MCF 10A (cell line): ENCODE measurements at regions not wholly inside any gene's neighbourhood (a gene's known extent, or its start where the extent isn't known, plus 50 kb on each side); places are given as distances from the start of the nearest gene placed in this dataset.

Experiments
- BruUV-seq: library from RNA; stranded (reverse); fragments of 400-500 nt; replicated peaks from 2 replicates; lab custom pipeline; 2021; lab: Mats Ljungman, UMichigan
- CTCF ChIA-PET: fragments of 300-600 bp; sonication (Branson Sonifier 250); formaldehyde crosslinking; extraction: SDS; loops from one replicate; lab custom pipeline; 2021; ENCODE audit warnings: antibody characterized with exemption, inconsistent platforms; lab: Yijun Ruan, JAX
- POLR2A ChIA-PET: fragments of 300-600, 350-650 bp; sonication (Branson Sonifier 250); formaldehyde crosslinking; extraction: SDS; loops from one replicate; lab custom pipeline; 2020; ENCODE audit warnings: antibody characterized with exemption, inconsistent platforms; lab: Yijun Ruan, JAX
- DNase-seq: peaks from one replicate; pipeline ENCODE4 v3.0.0-alpha.2; 2018; ENCODE audit not compliant: unreplicated experiment
- H3K27ac Mint-ChIP-seq: one replicate; pipeline ENCODE4 v1.8.0; 2022; ENCODE audit warnings: mild to moderate bottlenecking, low read depth, mixed read lengths; ENCODE audit not compliant: unreplicated experiment
- H3K27me3 Mint-ChIP-seq: one replicate; pipeline ENCODE4 v1.8.0; 2022; ENCODE audit warnings: mixed read lengths; ENCODE audit not compliant: insufficient read depth, unreplicated experiment
- H3K36me3 Mint-ChIP-seq: one replicate; pipeline ENCODE4 v1.8.0; 2022; ENCODE audit warnings: mild to moderate bottlenecking, moderate library complexity, mixed read lengths; ENCODE audit not compliant: insufficient read depth, unreplicated experiment
- H3K4me1 Mint-ChIP-seq: one replicate; pipeline ENCODE4 v1.8.0; 2022; ENCODE audit warnings: mixed read lengths; ENCODE audit not compliant: insufficient read depth, unreplicated experiment
- H3K4me3 Mint-ChIP-seq: one replicate; pipeline ENCODE4 v1.8.0; 2022; ENCODE audit warnings: mild to moderate bottlenecking, moderate library complexity, mixed read lengths; ENCODE audit not compliant: unreplicated experiment
- H3K9me3 Mint-ChIP-seq: one replicate; pipeline ENCODE4 v1.8.0; 2022; ENCODE audit warnings: mixed read lengths; ENCODE audit not compliant: unreplicated experiment
- CTCF ChIP-seq: fragments of 200-600 bp; IDR thresholded peaks from one replicate; pipeline ENCODE4 v1.8.0; 2022; ENCODE audit warnings: antibody characterized with exemption, mild to moderate bottlenecking; ENCODE audit not compliant: unreplicated experiment
- intact Hi-C: fragments of 100-400 bp; cut with micrococcal nuclease; formaldehyde crosslinking; loops from 2 replicates; pipeline ENCODE4 v1.14.1; 2022

DNA sequence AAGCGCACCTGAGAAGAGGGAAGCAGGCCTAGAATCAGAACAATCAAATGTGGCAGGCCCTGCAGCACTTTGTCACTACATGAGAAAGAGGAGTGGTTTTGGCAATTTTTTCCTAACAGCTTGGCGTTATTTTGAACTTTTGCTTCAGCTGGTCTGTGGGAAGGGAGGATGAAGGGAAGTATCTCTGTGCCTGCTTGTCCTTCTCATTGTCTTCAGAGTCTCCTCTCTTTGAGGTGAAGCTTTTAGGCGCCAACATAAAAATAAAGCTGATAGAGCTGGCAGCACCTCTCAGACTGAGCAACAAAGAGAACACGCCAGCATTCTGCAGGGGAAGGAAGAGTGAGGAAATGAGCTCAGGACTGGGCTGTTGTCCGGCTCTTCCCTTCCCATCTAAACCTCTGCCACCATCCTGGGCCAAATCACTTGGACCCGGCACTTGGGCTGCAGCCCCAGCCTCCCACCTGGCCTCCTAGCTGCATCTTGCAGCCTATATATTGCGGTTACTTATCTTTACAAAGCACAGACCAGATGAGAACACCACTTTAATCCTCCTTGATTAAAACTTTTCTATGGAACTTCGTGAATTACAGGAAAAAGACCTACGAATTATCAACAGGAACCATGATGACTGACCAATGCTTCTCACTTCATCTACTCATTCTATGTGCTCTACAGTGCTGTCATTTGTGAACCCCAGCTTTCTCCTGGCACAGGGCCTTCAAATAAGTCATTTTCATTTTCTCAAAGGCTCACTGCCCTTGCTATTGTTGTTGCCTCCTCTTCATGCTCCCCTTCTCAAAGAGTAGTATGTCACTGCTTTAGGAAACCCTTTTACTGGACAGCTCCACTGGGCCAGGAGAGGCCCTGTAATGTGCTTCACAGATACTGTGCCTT is 476.4 kb upstream of the HS3ST1 start:
- H3K27me3 Mint-ChIP-seq: no peaks in the 10 kb centered on the region
- H3K4me3 Mint-ChIP-seq: no peak overlapping the region
- CTCF ChIA-PET: interaction anchor here (0.5 to 0.9 kb wide), 2 partner anchors 48 to 120 kb away, joined by 3 read pairs; no protein-coding TSS in a partner anchor
- H3K4me1 Mint-ChIP-seq: peaks cover 5% of the 10 kb centered on the region
- intact Hi-C loops: no loop called here
- H3K9me3 Mint-ChIP-seq: no peaks in the 10 kb centered on the region
- DNase-seq: no peak
- no peak overlapping the region for H3K27ac Mint-ChIP-seq
- TF ChIP-seq CTCF: no peak
- POLR2A ChIA-PET: no interaction called here
- BruUV-seq: no TSS peak
- no peaks in the 10 kb centered on the region for H3K36me3 Mint-ChIP-seq

- no peak overlapping the region for H3K27ac Mint-ChIP-seq
- H3K4me3 Mint-ChIP-seq: no peak overlapping the region
- peaks cover 3% of the 10 kb centered on the region for H3K9me3 Mint-ChIP-seq
- intact Hi-C loops: no loop called here
- ChIA-PET POLR2A (interaction anchor here (0.6 kb wide), 1 partner anchor 164 kb away, joined by 5 read pairs; no protein-coding TSS in a partner anchor), CTCF (interaction anchor here (0.9 kb wide), 1 partner anchor 119 kb away, joined by 3 read pairs; no protein-coding TSS in a partner anchor)
- no peak for DNase-seq
- no peak for TF ChIP-seq CTCF
- H3K4me1 Mint-ChIP-seq: peaks cover 5% of the 10 kb centered on the region
- H3K36me3 Mint-ChIP-seq: no peaks in the 10 kb centered on the region
- H3K27me3 Mint-ChIP-seq: no peaks in the 10 kb centered on the region
- no TSS peak for BruUV-seq
Measured at GRCh38 chr4:11904117-11904535, 475.4 kb upstream of the HS3ST1 start.

DNA sequence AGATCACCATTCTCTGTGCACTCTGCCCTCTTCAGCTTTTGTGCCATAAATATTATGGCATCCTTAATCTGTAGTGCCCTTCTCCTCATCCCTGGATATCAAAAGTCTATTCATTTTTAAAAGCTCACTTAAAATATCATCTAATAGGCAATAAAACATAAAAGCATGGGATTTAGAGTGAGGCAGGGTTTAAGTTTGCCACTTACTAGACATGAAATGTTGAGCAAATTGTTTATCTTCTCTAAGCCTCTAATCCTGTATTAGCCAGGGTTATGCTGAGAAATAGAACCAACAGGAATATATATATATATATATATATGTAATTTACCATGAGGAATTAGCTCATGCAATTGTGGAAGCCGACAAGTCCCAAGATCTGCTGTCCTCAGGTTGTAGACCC is 472.4 kb upstream of the HS3ST1 start:
- CTCF ChIA-PET: interaction anchor here (0.6 kb wide), 1 partner anchor 48 kb away, joined by 3 read pairs; no protein-coding TSS in a partner anchor
- H3K27ac Mint-ChIP-seq: no peak overlapping the region
- intact Hi-C loops: no loop called here

More for the DNA sequence above, 472.4 kb upstream of the HS3ST1 start:
- no peaks in the 10 kb centered on the region for H3K36me3 Mint-ChIP-seq
- H3K4me3 Mint-ChIP-seq: no peak overlapping the region
- TF ChIP-seq CTCF: no peak
- POLR2A ChIA-PET: no interaction called here
- DNase-seq: no peak
- H3K27me3 Mint-ChIP-seq: no peaks in the 10 kb centered on the region
- peaks cover 8% of the 10 kb centered on the region for H3K9me3 Mint-ChIP-seq
- H3K4me1 Mint-ChIP-seq: no peaks in the 10 kb centered on the region
- no TSS peak for BruUV-seq
